ENCODE measurements at regions not wholly inside any gene's neighbourhood (a gene's known extent, or its start where the extent isn't known, plus 50 kb on each side); places are given as distances from the start of the nearest gene placed in this dataset.
A peak's percentile ranks its signal among the peaks of the same experiment; 100 is the strongest.

GRCh38 chr4:3708103-3708510 lies 58.1 kb upstream of the ADRA2C start:
- H3K9me3 ChIP-seq (ENCODE audit: severe bottlenecking): no peaks in the 10 kb centered on the region
- no peak for TF ChIP-seq CTCF (IDR thresholded peaks at IDR 0.05; ENCODE audit: poor library complexity, severe bottlenecking)
- DNase-seq (ENCODE audit: low spot score) (peak; percentile 45), ATAC-seq (ENCODE audit: low read depth) (no peak)
- H3K4me3 ChIP-seq (ENCODE audit: severe bottlenecking): no peak overlapping the region
- H3K36me3 ChIP-seq (ENCODE audit: low read depth): no peaks in the 10 kb centered on the region
- H3K27me3 ChIP-seq (ENCODE audit: insufficient read depth, poor library complexity, severe bottlenecking): peaks cover 33% of the 10 kb centered on the region
- H3K4me1 ChIP-seq (ENCODE audit: insufficient read depth, poor library complexity, severe bottlenecking): no peaks in the 10 kb centered on the region
- H3K27ac ChIP-seq (ENCODE audit: poor library complexity, severe bottlenecking): no peak overlapping the region

- ATAC-seq (ENCODE audit: low read depth): no peak
- no peak overlapping the region for H3K27ac ChIP-seq (ENCODE audit: poor library complexity, severe bottlenecking)
- peak; percentile 32 for DNase-seq (ENCODE audit: low spot score)
- no peaks in the 10 kb centered on the region for H3K9me3 ChIP-seq (ENCODE audit: severe bottlenecking)
- TF ChIP-seq CTCF (IDR thresholded peaks at IDR 0.05; ENCODE audit: poor library complexity, severe bottlenecking): no peak
- no peaks in the 10 kb centered on the region for H3K4me1 ChIP-seq (ENCODE audit: insufficient read depth, poor library complexity, severe bottlenecking)
- peaks cover 38% of the 10 kb centered on the region for H3K27me3 ChIP-seq (ENCODE audit: insufficient read depth, poor library complexity, severe bottlenecking)
- H3K36me3 ChIP-seq (ENCODE audit: low read depth): no peaks in the 10 kb centered on the region
- H3K4me3 ChIP-seq (ENCODE audit: severe bottlenecking): no peak overlapping the region
Measured at GRCh38 chr4:3707423-3708102, 58.6 kb upstream of the ADRA2C start.

DNA sequence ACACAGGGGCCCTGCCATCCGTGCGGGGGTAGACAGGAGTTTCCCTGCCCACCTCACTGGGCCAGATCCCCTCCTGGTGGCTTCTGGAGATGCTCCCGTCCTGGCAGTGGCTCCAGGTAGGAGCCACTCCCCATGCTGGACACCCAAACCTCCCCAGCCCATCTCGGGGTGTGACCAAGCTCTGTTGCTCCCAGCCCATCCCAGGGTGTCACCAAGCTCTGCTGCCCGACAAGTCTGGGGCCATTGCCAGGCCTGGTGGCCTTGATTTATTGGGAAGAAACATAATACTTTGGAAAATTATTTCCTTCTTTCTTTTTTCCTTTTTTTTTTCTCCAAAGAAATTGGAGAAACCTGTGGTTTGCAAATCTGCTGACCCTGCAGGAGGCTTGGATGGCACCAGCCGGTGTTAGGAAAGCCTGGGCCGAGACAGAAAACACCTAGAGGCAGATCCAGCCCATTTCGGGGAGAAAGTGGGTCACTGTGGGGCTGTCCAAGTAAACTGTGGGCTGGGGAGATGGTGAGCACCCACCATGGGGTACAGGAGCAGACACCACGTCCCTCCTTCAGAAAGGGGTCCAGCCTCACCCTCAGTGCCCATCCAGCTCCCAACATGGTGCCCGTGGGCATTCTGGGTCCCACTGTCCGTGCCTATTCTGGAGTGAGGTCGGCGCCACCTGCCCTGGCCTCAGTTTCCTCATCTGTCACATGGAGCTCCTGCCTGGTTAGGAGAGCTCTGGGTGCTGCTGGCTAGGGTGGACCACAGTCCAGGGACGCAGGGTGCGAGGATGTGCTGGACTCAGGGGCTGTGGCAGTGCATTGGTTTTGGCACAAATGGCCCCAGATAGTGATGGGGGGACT lies 59.4 kb upstream of the ADRA2C start:
- no peak overlapping the region for H3K27ac ChIP-seq (ENCODE audit: poor library complexity, severe bottlenecking)
- ATAC-seq (ENCODE audit: low read depth) (no peak), DNase-seq (ENCODE audit: low spot score) (no peak)
- no peaks in the 10 kb centered on the region for H3K9me3 ChIP-seq (ENCODE audit: severe bottlenecking)
- no peaks in the 10 kb centered on the region for H3K36me3 ChIP-seq (ENCODE audit: low read depth)
- no peak overlapping the region for H3K4me3 ChIP-seq (ENCODE audit: severe bottlenecking)
- TF ChIP-seq CTCF (IDR thresholded peaks at IDR 0.05; ENCODE audit: poor library complexity, severe bottlenecking): no peak
- H3K4me1 ChIP-seq (ENCODE audit: insufficient read depth, poor library complexity, severe bottlenecking): no peaks in the 10 kb centered on the region
- H3K27me3 ChIP-seq (ENCODE audit: insufficient read depth, poor library complexity, severe bottlenecking): peaks cover 46% of the 10 kb centered on the region

DNA sequence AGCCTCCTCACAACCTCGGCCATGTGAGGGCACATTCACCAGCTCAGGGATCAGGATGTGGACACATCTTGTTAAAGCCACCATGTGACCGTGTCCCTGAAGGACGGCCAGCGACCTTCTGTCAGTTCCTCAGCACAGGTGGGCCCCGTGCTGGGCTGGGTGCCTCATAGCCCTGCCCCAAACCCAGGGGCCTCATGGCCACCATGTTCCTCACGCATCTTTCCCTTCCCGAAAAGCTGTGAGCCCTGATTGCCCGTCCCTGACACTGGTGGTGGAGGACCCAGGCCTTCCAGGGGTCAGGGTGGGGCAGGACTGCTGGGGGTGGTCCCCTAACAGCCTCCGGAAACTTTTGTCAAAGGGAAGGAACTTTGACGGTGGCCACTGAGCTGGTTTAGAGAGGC lies 60.1 kb upstream of the ADRA2C start:
- no peak for TF ChIP-seq CTCF (IDR thresholded peaks at IDR 0.05; ENCODE audit: poor library complexity, severe bottlenecking)

More for the DNA sequence above, 60.1 kb upstream of the ADRA2C start:
- Histone ChIP-seq H3K36me3 (ENCODE audit: low read depth) (no peaks in the 10 kb centered on the region), H3K9me3 (ENCODE audit: severe bottlenecking) (no peaks in the 10 kb centered on the region), H3K27ac (ENCODE audit: poor library complexity, severe bottlenecking) (no peak overlapping the region), H3K4me3 (ENCODE audit: severe bottlenecking) (no peak overlapping the region), H3K27me3 (ENCODE audit: insufficient read depth, poor library complexity, severe bottlenecking) (peaks cover 51% of the 10 kb centered on the region), H3K4me1 (ENCODE audit: insufficient read depth, poor library complexity, severe bottlenecking) (no peaks in the 10 kb centered on the region)
- DNase-seq (ENCODE audit: low spot score) (no peak), ATAC-seq (ENCODE audit: low read depth) (no peak)
